Endothelial cell of umbilical vein (primary cell): ENCODE measurements at regions not wholly inside any gene's neighbourhood (a gene's known extent, or its start where the extent isn't known, plus 50 kb on each side); places are given as distances from the start of the nearest gene placed in this dataset.

Experiments
- BruUV-seq: library from RNA; stranded (reverse); fragments of 400-500 nt; replicated peaks from 2 replicates; lab custom pipeline; 2021; lab: Mats Ljungman, UMichigan
- CTCF ChIA-PET: fragments of 300-600, 350-600 bp; sonication (Branson Sonifier 250); formaldehyde crosslinking; loops from one replicate; lab custom pipeline; 2021; ENCODE audit warnings: antibody characterized with exemption, inconsistent platforms; lab: Charles Lee
- POLR2A ChIA-PET: fragments of 300-600, 350-600 bp; sonication (Branson Sonifier 250); formaldehyde crosslinking; loops from one replicate; lab custom pipeline; 2021; ENCODE audit warnings: antibody characterized with exemption, inconsistent platforms; lab: Charles Lee
- DNase-seq: peaks from one replicate; pipeline ENCODE4 v3.0.0-alpha.2; 2011; ENCODE audit warnings: low read depth, low spot score
- FAIRE-seq: peaks from 2 replicates; lab custom pipeline; 2011; peaks lifted over from hg19 to GRCh38; lab: Jason Lieb, UNC
- H2AFZ ChIP-seq: 2 replicates; pipeline ENCODE4 v1.6.0; 2012; ENCODE audit warnings: low read depth, low read length, control low read depth, inconsistent platforms
- H3K27ac ChIP-seq: 2 replicates; pipeline ENCODE4 v1.5.1; 2011; ENCODE audit warnings: low read depth, mild to moderate bottlenecking, control low read depth, low read length, moderate library complexity; ENCODE audit not compliant: insufficient read depth
- H3K27me3 ChIP-seq, 2 experiments: 2 replicates each; pipeline versions ENCODE4 v1.6.0 to v1.6.1; 2011; ENCODE audit warnings: low read length in 2 of 2, mixed read lengths in 1 of 2; ENCODE audit not compliant: control insufficient read depth in 2 of 2, insufficient read depth in 2 of 2
- H3K36me3 ChIP-seq, 2 experiments: 2 replicates in 1 of 2; 3 replicates in 1 of 2; pipeline ENCODE4 v1.5.1; 2011; ENCODE audit warnings: low read length in 2 of 2, mild to moderate bottlenecking in 1 of 2, moderate library complexity in 1 of 2; ENCODE audit not compliant: control insufficient read depth in 2 of 2, insufficient read depth in 2 of 2; ENCODE audit errors: extremely low read depth in 1 of 2
- H3K4me1 ChIP-seq: 3 replicates; pipeline ENCODE4 v1.5.1; 2011; ENCODE audit warnings: mild to moderate bottlenecking, low read length; ENCODE audit not compliant: control insufficient read depth, insufficient read depth; ENCODE audit errors: extremely low read depth
- H3K4me2 ChIP-seq: 2 replicates; pipeline ENCODE4 v1.6.1; 2011; ENCODE audit warnings: low read length, control low read depth, mixed read lengths; ENCODE audit not compliant: insufficient read depth
- H3K4me3 ChIP-seq, 3 experiments: fragments of 200-600 bp in 1 of 3; sonication (generic), shearing (Covaris generic) in 1 of 3; replicated peaks in 1 of 3; 2 replicates each; pipeline ENCODE4 v1.5.1; 2011 to 2016; ENCODE audit warnings: control low read depth in 3 of 3, low read length in 3 of 3, mild to moderate bottlenecking in 2 of 3, inconsistent platforms in 1 of 3, low read depth in 1 of 3, moderate library complexity in 1 of 3; ENCODE audit not compliant: insufficient read depth in 1 of 3
- H3K79me2 ChIP-seq: 2 replicates; pipeline ENCODE4 v1.6.0; 2012; ENCODE audit warnings: low read length, inconsistent platforms; ENCODE audit not compliant: control insufficient read depth, insufficient read depth
- H3K9ac ChIP-seq: replicated peaks from 2 replicates; pipeline ENCODE3; 2011; ENCODE audit warnings: low read length, control low read depth; ENCODE audit not compliant: insufficient read depth; ENCODE audit errors: extremely low read depth
- H3K9me1 ChIP-seq: replicated peaks from 3 replicates; pipeline ENCODE4 v1.6.0; 2011; ENCODE audit warnings: mild to moderate bottlenecking, low read length; ENCODE audit not compliant: control insufficient read depth, insufficient read depth; ENCODE audit errors: extremely low read depth
- H3K9me3 ChIP-seq: replicated peaks from 2 replicates; pipeline ENCODE4 v1.5.1; 2012; ENCODE audit warnings: low read length, inconsistent platforms; ENCODE audit not compliant: control insufficient read depth, insufficient read depth
- H4K20me1 ChIP-seq: replicated peaks from 2 replicates; pipeline ENCODE3; 2011; ENCODE audit warnings: mild to moderate bottlenecking, low read length; ENCODE audit not compliant: control insufficient read depth, insufficient read depth; ENCODE audit errors: extremely low read depth
- CTCF ChIP-seq, 2 donors: IDR thresholded peaks; 1 replicate in 1 of 2; 2 replicates in 1 of 2; pipeline ENCODE4 v1.5.1; 2011; ENCODE audit warnings: low read length in 2 of 2, mild to moderate bottlenecking in 2 of 2, moderate library complexity in 2 of 2, control low read depth in 1 of 2, inconsistent platforms in 1 of 2, low read depth in 1 of 2; ENCODE audit not compliant: insufficient read depth in 1 of 2; ENCODE audit errors: extremely low read depth in 1 of 2
- EZH2 ChIP-seq: IDR thresholded peaks from 2 replicates; pipeline ENCODE4 v1.6.1; 2012; ENCODE audit warnings: borderline replicate concordance, low read depth, mild to moderate bottlenecking, moderate library complexity, low read length, inconsistent platforms; ENCODE audit not compliant: severe bottlenecking
- FOS ChIP-seq: IDR thresholded peaks from 2 replicates; pipeline ENCODE4 v1.6.1; 2011; ENCODE audit warnings: mild to moderate bottlenecking, low read length, moderate library complexity, borderline replicate concordance; ENCODE audit not compliant: insufficient read depth
- GATA2 ChIP-seq: IDR thresholded peaks from 2 replicates; pipeline ENCODE4 v1.7.0; 2011; ENCODE audit warnings: low read depth, mild to moderate bottlenecking, moderate library complexity, mixed read lengths, low read length; ENCODE audit not compliant: insufficient read length, insufficient read depth
- JUN ChIP-seq: IDR thresholded peaks from 2 replicates; pipeline ENCODE4 v1.6.1; 2011; ENCODE audit warnings: borderline replicate concordance, low read depth; ENCODE audit not compliant: insufficient read length, insufficient read depth
- MAX ChIP-seq: IDR thresholded peaks from 2 replicates; pipeline ENCODE4 v1.6.1; 2011; ENCODE audit not compliant: insufficient read depth, insufficient read length
- MYC ChIP-seq: IDR thresholded peaks from one replicate; pipeline ENCODE4 v1.6.1; 2011; ENCODE audit warnings: mild to moderate bottlenecking, low read depth, low read length
- POLR2A ChIP-seq: IDR thresholded peaks from 2 replicates; pipeline ENCODE4 v1.6.1; 2012; ENCODE audit warnings: low read depth, mild to moderate bottlenecking, control low read depth, low read length
- POLR2AphosphoS5 ChIP-seq: IDR thresholded peaks from 2 replicates; pipeline ENCODE4 v1.6.1; 2012; ENCODE audit warnings: low read depth, mild to moderate bottlenecking, control low read depth, low read length, moderate library complexity; ENCODE audit not compliant: insufficient read depth
- dilution Hi-C: fragments of 300-500 bp; cut with MboI; formaldehyde crosslinking; loops from one replicate; pipeline ENCODE4 v1.15.0; 2019; ENCODE audit warnings: low sequenced_read_pairs; ENCODE audit not compliant: extremely low pct_ligation_motif_present
- intact Hi-C: fragments of 100-400 bp; cut with micrococcal nuclease; formaldehyde crosslinking; loops from one replicate; pipeline ENCODE4 v1.10.0; 2022

- no peaks in the 10 kb centered on the region for H3K27me3 ChIP-seq
- H4K20me1 ChIP-seq, result no peaks in the 10 kb centered on the region
- H3K79me2 ChIP-seq, result no peaks in the 10 kb centered on the region
- no peaks in the 10 kb centered on the region for H3K9me1 ChIP-seq
- ChIA-PET CTCF (no interaction called here), POLR2A (no interaction called here)
- no peak overlapping the region for H3K4me2 ChIP-seq
- dilution Hi-C loops (no loop called here), intact Hi-C loops (no loop called here)
- no peak overlapping the region for H2AFZ ChIP-seq
- no peak overlapping the region for H3K4me3 ChIP-seq
- no peaks in the 10 kb centered on the region for H3K36me3 ChIP-seq
- H3K9ac ChIP-seq, result no peak overlapping the region
- no peak for DNase-seq
- no peak for FAIRE-seq
- H3K9me3 ChIP-seq, result no peaks in the 10 kb centered on the region
- BruUV-seq, result no TSS peak
- TF ChIP-seq JUN, result no peak
- no peak overlapping the region for H3K27ac ChIP-seq
- H3K4me1 ChIP-seq, result no peaks in the 10 kb centered on the region
Observed at GRCh38 chr9:23219471-23219870, 606.6 kb downstream of the ELAVL2 start.

- intact Hi-C loops, result no loop called here
- DNase-seq (no peak), FAIRE-seq (no peak)
- H3K9me3 ChIP-seq, result no peaks in the 10 kb centered on the region
- no peak overlapping the region for H3K4me2 ChIP-seq
- no peak overlapping the region for H2AFZ ChIP-seq
- H3K9me1 ChIP-seq, result no peaks in the 10 kb centered on the region
- no peaks in the 10 kb centered on the region for H3K27me3 ChIP-seq
- ChIA-PET POLR2A (no interaction called here), CTCF (no interaction called here)
- no peaks in the 10 kb centered on the region for H3K36me3 ChIP-seq
- no peaks in the 10 kb centered on the region for H4K20me1 ChIP-seq
- H3K4me3 ChIP-seq, result no peak overlapping the region
- no peaks in the 10 kb centered on the region for H3K4me1 ChIP-seq
- TF ChIP-seq CTCF (IDR thresholded peaks at IDR 0.05; ENCODE audit: extremely low read depth in 1 of 2, insufficient read depth in 1 of 2, low read depth in 1 of 2, low read length in 2 of 2) (no peak), POLR2A (no peak), MYC (no peak), MAX (no peak), FOS (no peak), EZH2 (no peak), POLR2AphosphoS5 (no peak), JUN (no peak), GATA2 (no peak)
- no peak overlapping the region for H3K27ac ChIP-seq
- no peak overlapping the region for H3K9ac ChIP-seq
- no peaks in the 10 kb centered on the region for H3K79me2 ChIP-seq
- BruUV-seq, result no TSS peak
- dilution Hi-C loops, result no loop called here
Observed at GRCh38 chr9:23220171-23220570, 605.9 kb downstream of the ELAVL2 start.
